GM12878 (cell line): ENCODE measurements at regions not wholly inside any gene's neighbourhood (a gene's known extent, or its start where the extent isn't known, plus 50 kb on each side); places are given as distances from the start of the nearest gene placed in this dataset.

ENCODE experiments used
- ATF7 ChIP-seq: fragments of 450-650 bp; IDR thresholded peaks from 2 replicates; pipeline ENCODE4 v1.6.1; 2016; ENCODE audit warnings: low read depth, mild to moderate bottlenecking
- ETV6 ChIP-seq, 2 experiments: fragments of 450-650 bp in 1 of 2; IDR thresholded peaks in 1 of 2; conservative IDR thresholded peaks in 1 of 2; 2 replicates each; pipeline ENCODE4 v1.6.1; 2014; ENCODE audit warnings: antibody characterized with exemption in 1 of 2, borderline replicate concordance in 1 of 2, low read depth in 1 of 2, mild to moderate bottlenecking in 1 of 2, moderate library complexity in 1 of 2
- NRF1 ChIP-seq: conservative IDR thresholded peaks from 2 replicates; pipeline ENCODE4 v1.6.1; 2011; ENCODE audit warnings: mild to moderate bottlenecking, low read depth, low read length, improper control_type of control experiment
- PML ChIP-seq: IDR thresholded peaks from 2 replicates; pipeline ENCODE4 v1.6.1; 2012; ENCODE audit warnings: low read length, inconsistent platforms
- SMAD5 ChIP-seq: IDR thresholded peaks from 2 replicates; pipeline ENCODE4 v1.6.1; 2016; ENCODE audit warnings: antibody characterized with exemption, low read depth
- SREBF2 ChIP-seq: IDR thresholded peaks from 2 replicates; pipeline ENCODE4 v1.6.1; 2012; ENCODE audit warnings: mild to moderate bottlenecking, low read length
- ZNF24 ChIP-seq: fragments of 450-650 bp; IDR thresholded peaks from 2 replicates; pipeline ENCODE4 v1.6.1; 2017; ENCODE audit warnings: antibody characterized with exemption, mild to moderate bottlenecking
- TF ChIP-seq, protein P1 (sequence below): fragments of 450-650 bp; IDR thresholded peaks from 2 replicates; pipeline ENCODE4 v1.6.1; 2017; ENCODE audit warnings: borderline replicate concordance
- TF ChIP-seq, protein P2 (sequence below): IDR thresholded peaks from 2 replicates; pipeline ENCODE4 v1.6.1; 2012; ENCODE audit warnings: improper control_type of control experiment, low read depth, low read length; ENCODE audit not compliant: insufficient replicate concordance

DNA sequence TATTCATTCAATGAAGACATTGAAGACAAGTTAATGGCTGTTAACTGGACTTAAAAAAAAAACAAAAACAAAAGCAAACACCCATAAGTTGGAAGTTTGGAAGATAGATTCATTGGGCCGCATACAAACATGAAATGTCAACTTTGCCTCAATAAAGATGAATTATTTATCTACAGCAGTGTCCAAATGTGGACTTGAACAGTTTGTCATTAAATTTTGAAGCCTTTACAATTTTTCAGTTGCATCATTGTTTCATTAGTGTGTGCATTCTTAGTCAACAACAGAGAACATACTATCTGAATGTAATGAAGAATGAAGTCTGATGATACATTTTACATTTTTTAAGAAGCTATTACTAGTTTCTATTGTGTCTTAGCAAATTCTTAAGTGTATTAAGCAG is 152.1 kb downstream of the SLIT2 start (continued):
- TF ChIP-seq ETV6 (conservative IDR thresholded peaks at IDR 0.05 in 1 of 2, IDR thresholded peaks at IDR 0.05 in 1 of 2; ENCODE audit: borderline replicate concordance in 1 of 2, low read depth in 1 of 2): no peak
- no peak for TF ChIP-seq SMAD5
- TF ChIP-seq, protein P1, sequence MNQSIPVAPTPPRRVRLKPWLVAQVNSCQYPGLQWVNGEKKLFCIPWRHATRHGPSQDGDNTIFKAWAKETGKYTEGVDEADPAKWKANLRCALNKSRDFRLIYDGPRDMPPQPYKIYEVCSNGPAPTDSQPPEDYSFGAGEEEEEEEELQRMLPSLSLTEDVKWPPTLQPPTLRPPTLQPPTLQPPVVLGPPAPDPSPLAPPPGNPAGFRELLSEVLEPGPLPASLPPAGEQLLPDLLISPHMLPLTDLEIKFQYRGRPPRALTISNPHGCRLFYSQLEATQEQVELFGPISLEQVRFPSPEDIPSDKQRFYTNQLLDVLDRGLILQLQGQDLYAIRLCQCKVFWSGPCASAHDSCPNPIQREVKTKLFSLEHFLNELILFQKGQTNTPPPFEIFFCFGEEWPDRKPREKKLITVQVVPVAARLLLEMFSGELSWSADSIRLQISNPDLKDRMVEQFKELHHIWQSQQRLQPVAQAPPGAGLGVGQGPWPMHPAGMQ: no peak
- no peak for TF ChIP-seq SREBF2
- no peak for TF ChIP-seq NRF1
- no peak for TF ChIP-seq ATF7
- TF ChIP-seq, protein P2, sequence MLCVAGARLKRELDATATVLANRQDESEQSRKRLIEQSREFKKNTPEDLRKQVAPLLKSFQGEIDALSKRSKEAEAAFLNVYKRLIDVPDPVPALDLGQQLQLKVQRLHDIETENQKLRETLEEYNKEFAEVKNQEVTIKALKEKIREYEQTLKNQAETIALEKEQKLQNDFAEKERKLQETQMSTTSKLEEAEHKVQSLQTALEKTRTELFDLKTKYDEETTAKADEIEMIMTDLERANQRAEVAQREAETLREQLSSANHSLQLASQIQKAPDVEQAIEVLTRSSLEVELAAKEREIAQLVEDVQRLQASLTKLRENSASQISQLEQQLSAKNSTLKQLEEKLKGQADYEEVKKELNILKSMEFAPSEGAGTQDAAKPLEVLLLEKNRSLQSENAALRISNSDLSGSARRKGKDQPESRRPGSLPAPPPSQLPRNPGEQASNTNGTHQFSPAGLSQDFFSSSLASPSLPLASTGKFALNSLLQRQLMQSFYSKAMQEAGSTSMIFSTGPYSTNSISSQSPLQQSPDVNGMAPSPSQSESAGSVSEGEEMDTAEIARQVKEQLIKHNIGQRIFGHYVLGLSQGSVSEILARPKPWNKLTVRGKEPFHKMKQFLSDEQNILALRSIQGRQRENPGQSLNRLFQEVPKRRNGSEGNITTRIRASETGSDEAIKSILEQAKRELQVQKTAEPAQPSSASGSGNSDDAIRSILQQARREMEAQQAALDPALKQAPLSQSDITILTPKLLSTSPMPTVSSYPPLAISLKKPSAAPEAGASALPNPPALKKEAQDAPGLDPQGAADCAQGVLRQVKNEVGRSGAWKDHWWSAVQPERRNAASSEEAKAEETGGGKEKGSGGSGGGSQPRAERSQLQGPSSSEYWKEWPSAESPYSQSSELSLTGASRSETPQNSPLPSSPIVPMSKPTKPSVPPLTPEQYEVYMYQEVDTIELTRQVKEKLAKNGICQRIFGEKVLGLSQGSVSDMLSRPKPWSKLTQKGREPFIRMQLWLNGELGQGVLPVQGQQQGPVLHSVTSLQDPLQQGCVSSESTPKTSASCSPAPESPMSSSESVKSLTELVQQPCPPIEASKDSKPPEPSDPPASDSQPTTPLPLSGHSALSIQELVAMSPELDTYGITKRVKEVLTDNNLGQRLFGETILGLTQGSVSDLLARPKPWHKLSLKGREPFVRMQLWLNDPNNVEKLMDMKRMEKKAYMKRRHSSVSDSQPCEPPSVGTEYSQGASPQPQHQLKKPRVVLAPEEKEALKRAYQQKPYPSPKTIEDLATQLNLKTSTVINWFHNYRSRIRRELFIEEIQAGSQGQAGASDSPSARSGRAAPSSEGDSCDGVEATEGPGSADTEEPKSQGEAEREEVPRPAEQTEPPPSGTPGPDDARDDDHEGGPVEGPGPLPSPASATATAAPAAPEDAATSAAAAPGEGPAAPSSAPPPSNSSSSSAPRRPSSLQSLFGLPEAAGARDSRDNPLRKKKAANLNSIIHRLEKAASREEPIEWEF: no peak
- no peak for TF ChIP-seq ZNF24
- TF ChIP-seq PML: no peak
- TF ChIP-seq, all 136 proteins: peak for 0
